ENCODE measurements at regions not wholly inside any gene's neighbourhood (a gene's known extent, or its start where the extent isn't known, plus 50 kb on each side); places are given as distances from the start of the nearest gene placed in this dataset.
A peak's percentile ranks its signal among the peaks of the same experiment; 100 is the strongest.
"Not testable (repeated sequence)": the region's sequence is repeated elsewhere in the genome, so short reads cannot be mapped to it uniquely, and the experiment has no call there.

GRCh38 chr11:34001557-34002064 lies 49.9 kb upstream of the CAPRIN1 start:
- in situ Hi-C loops (cut with HindIII; ENCODE audit: low pct_unique_long_range_greater_than_20kb, low sequenced_read_pairs) = no loop called here
- DNase-seq (ENCODE audit: low read depth in 1 of 2, low spot score in 1 of 2) = no peak
- TF ChIP-seq JUND (IDR thresholded peaks at IDR 0.05; ENCODE audit: low read depth) = no peak

- TF ChIP-seq JUND (IDR thresholded peaks at IDR 0.05; ENCODE audit: low read depth) = no peak
- no peak for DNase-seq (ENCODE audit: low read depth in 1 of 2, low spot score in 1 of 2)
- in situ Hi-C loops (cut with HindIII; ENCODE audit: low pct_unique_long_range_greater_than_20kb, low sequenced_read_pairs) = no loop called here
Observed at GRCh38 chr11:33999393-33999792, 52.1 kb upstream of the CAPRIN1 start.

- peak in 1 of 2 experiments; percentile 46 for DNase-seq (ENCODE audit: low read depth in 1 of 2, low spot score in 1 of 2)
- TF ChIP-seq JUND (IDR thresholded peaks at IDR 0.05; ENCODE audit: low read depth) = no peak
- in situ Hi-C loops (cut with HindIII; ENCODE audit: low pct_unique_long_range_greater_than_20kb, low sequenced_read_pairs) = no loop called here
Observed at GRCh38 chr11:33997584-33998251, 53.8 kb upstream of the CAPRIN1 start.

- peak; percentile 49 to 88 for DNase-seq (ENCODE audit: low read depth in 1 of 2, low spot score in 1 of 2)
- TF ChIP-seq JUND (IDR thresholded peaks at IDR 0.05; ENCODE audit: low read depth) = no peak
- in situ Hi-C loops (cut with HindIII; ENCODE audit: low pct_unique_long_range_greater_than_20kb, low sequenced_read_pairs) = no loop called here
Observed at GRCh38 chr11:33996498-33997454, 54.8 kb upstream of the CAPRIN1 start.

GRCh38 chr11:33994937-33995336 lies 56.6 kb upstream of the CAPRIN1 start:
- DNase-seq (ENCODE audit: low read depth in 1 of 2, low spot score in 1 of 2) = no peak
- TF ChIP-seq JUND (IDR thresholded peaks at IDR 0.05; ENCODE audit: low read depth) = no peak
- in situ Hi-C loops (cut with HindIII; ENCODE audit: low pct_unique_long_range_greater_than_20kb, low sequenced_read_pairs) = no loop called here

GRCh38 chr11:33991136-33991535 lies 60.4 kb upstream of the CAPRIN1 start:
- in situ Hi-C loops (cut with HindIII; ENCODE audit: low pct_unique_long_range_greater_than_20kb, low sequenced_read_pairs) = not testable (repeated sequence)

GRCh38 chr11:33990131-33990530 lies 61.4 kb upstream of the CAPRIN1 start:
- DNase-seq (ENCODE audit: low read depth in 1 of 2, low spot score in 1 of 2); in situ Hi-C loops (cut with HindIII; ENCODE audit: low pct_unique_long_range_greater_than_20kb, low sequenced_read_pairs): not testable (repeated sequence)

More at GRCh38 chr11:33991136-33991535, 60.4 kb upstream of the CAPRIN1 start:
- not testable (repeated sequence) for DNase-seq (ENCODE audit: low read depth in 1 of 2, low spot score in 1 of 2)

GRCh38 chr11:33989461-33989860 lies 62.1 kb upstream of the CAPRIN1 start:
- no peak for DNase-seq (ENCODE audit: low read depth in 1 of 2, low spot score in 1 of 2)
- TF ChIP-seq JUND (IDR thresholded peaks at IDR 0.05; ENCODE audit: low read depth) = no peak
- in situ Hi-C loops (cut with HindIII; ENCODE audit: low pct_unique_long_range_greater_than_20kb, low sequenced_read_pairs) = no loop called here

GRCh38 chr11:33988586-33989370 lies 62.8 kb upstream of the CAPRIN1 start:
- in situ Hi-C loops (cut with HindIII; ENCODE audit: low pct_unique_long_range_greater_than_20kb, low sequenced_read_pairs) = no loop called here
- DNase-seq (ENCODE audit: low read depth in 1 of 2, low spot score in 1 of 2) = peak in 1 of 2 experiments; percentile 20
- TF ChIP-seq JUND (IDR thresholded peaks at IDR 0.05; ENCODE audit: low read depth) = no peak

- in situ Hi-C loops (cut with HindIII; ENCODE audit: low pct_unique_long_range_greater_than_20kb, low sequenced_read_pairs) = no loop called here
- TF ChIP-seq JUND (IDR thresholded peaks at IDR 0.05; ENCODE audit: low read depth) = no peak
- DNase-seq (ENCODE audit: low read depth in 1 of 2, low spot score in 1 of 2) = peak; percentile 30 to 89
Observed at GRCh38 chr11:33987975-33988580, 63.5 kb upstream of the CAPRIN1 start.

- DNase-seq (ENCODE audit: low read depth in 1 of 2, low spot score in 1 of 2) = no peak
- no peak for TF ChIP-seq JUND (IDR thresholded peaks at IDR 0.05; ENCODE audit: low read depth)
- in situ Hi-C loops (cut with HindIII; ENCODE audit: low pct_unique_long_range_greater_than_20kb, low sequenced_read_pairs) = no loop called here
Observed at GRCh38 chr11:33987545-33987944, 64.0 kb upstream of the CAPRIN1 start.

GRCh38 chr11:33986597-33987501 lies 64.7 kb upstream of the CAPRIN1 start:
- DNase-seq (ENCODE audit: low read depth in 1 of 2, low spot score in 1 of 2); in situ Hi-C loops (cut with HindIII; ENCODE audit: low pct_unique_long_range_greater_than_20kb, low sequenced_read_pairs): not testable (repeated sequence)

Measured in T47D (cell line).